ENCODE measurements at regions not wholly inside any gene's neighbourhood (a gene's known extent, or its start where the extent isn't known, plus 50 kb on each side); places are given as distances from the start of the nearest gene placed in this dataset.

DNA sequence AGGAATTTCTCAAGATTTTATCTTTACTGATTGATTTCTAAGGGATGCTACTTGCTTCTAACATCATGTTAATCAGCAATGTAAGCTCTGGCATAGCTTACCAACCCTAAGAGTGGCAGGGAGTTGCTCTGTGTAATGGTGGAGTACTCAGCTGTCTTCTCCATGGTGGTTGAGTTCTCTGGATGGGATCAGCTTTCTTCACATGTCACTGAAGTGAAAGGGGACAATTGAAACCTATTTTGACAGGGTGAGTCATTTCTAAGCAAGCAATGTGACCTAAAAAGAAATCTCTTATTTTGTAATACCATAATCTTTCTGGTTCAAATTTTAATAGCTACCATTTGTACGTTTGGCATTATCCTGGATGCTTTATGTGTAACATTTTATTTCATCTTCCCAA, 430.4 kb downstream of the GJA1 start:
- TF ChIP-seq POLR2AphosphoS5 (IDR thresholded peaks at IDR 0.05; ENCODE audit: low read depth, low read length): no peak
- TF ChIP-seq, protein P1, sequence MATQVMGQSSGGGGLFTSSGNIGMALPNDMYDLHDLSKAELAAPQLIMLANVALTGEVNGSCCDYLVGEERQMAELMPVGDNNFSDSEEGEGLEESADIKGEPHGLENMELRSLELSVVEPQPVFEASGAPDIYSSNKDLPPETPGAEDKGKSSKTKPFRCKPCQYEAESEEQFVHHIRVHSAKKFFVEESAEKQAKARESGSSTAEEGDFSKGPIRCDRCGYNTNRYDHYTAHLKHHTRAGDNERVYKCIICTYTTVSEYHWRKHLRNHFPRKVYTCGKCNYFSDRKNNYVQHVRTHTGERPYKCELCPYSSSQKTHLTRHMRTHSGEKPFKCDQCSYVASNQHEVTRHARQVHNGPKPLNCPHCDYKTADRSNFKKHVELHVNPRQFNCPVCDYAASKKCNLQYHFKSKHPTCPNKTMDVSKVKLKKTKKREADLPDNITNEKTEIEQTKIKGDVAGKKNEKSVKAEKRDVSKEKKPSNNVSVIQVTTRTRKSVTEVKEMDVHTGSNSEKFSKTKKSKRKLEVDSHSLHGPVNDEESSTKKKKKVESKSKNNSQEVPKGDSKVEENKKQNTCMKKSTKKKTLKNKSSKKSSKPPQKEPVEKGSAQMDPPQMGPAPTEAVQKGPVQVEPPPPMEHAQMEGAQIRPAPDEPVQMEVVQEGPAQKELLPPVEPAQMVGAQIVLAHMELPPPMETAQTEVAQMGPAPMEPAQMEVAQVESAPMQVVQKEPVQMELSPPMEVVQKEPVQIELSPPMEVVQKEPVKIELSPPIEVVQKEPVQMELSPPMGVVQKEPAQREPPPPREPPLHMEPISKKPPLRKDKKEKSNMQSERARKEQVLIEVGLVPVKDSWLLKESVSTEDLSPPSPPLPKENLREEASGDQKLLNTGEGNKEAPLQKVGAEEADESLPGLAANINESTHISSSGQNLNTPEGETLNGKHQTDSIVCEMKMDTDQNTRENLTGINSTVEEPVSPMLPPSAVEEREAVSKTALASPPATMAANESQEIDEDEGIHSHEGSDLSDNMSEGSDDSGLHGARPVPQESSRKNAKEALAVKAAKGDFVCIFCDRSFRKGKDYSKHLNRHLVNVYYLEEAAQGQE (IDR thresholded peaks at IDR 0.05; ENCODE audit: insufficient read depth in 1 of 2, low read depth in 2 of 2, low read length in 2 of 2): no peak
- TF ChIP-seq TAF1 (IDR thresholded peaks at IDR 0.05; ENCODE audit: borderline replicate concordance, insufficient read depth, low read length): no peak
- no peak for TF ChIP-seq SIN3A (IDR thresholded peaks at IDR 0.05; ENCODE audit: borderline replicate concordance, insufficient read depth, low read length)
- TF ChIP-seq FOXP2 (optimal IDR thresholded peaks at IDR 0.05; ENCODE audit: borderline replicate concordance, extremely low read depth, extremely low read length, insufficient read depth): no peak

DNA sequence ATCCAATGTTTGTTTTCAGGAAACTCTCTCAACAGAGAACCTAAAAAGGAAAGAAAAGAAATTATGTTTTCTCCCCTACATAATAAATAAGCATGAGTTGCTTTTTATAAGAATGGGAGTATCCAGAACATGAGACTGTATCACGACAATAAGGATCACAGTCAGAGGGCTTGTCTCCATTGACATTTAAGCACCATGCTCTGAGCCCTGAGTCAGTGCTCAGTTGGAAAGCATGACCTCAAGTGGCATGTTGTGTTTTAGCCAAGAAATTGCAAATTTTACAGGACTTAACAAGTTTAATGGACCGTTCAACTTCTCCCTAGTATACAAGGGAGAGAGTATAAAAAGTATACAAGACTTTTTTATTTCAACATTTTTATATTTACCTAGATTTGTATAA, 431.6 kb downstream of the GJA1 start:
- no peak for TF ChIP-seq FOXP2 (optimal IDR thresholded peaks at IDR 0.05; ENCODE audit: borderline replicate concordance, extremely low read depth, extremely low read length, insufficient read depth)
- TF ChIP-seq TAF1 (IDR thresholded peaks at IDR 0.05; ENCODE audit: borderline replicate concordance, insufficient read depth, low read length): no peak
- TF ChIP-seq, protein P1 (IDR thresholded peaks at IDR 0.05; ENCODE audit: insufficient read depth in 1 of 2, low read depth in 2 of 2, low read length in 2 of 2): no peak
- TF ChIP-seq POLR2AphosphoS5 (IDR thresholded peaks at IDR 0.05; ENCODE audit: low read depth, low read length): no peak
- TF ChIP-seq SIN3A (IDR thresholded peaks at IDR 0.05; ENCODE audit: borderline replicate concordance, insufficient read depth, low read length): no peak

DNA sequence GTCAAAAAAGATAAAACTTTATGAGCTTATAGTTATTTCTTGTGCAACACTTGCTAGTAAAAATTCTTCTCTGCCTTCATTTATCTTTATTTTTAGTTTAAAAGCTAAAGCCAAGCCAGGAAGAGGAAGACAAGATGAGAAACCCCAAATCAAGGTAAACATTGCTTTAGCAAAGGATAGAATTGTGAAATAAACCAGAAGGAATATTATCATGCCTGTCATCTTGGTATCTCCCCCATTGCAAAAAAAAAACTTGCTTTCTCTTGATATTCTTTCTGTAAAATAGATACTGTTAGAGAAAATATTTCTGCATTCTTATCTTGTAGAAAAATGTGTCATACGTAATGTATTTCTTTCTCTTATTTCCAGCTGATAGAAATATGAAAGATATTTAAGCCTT, 432.8 kb downstream of the GJA1 start:
- TF ChIP-seq SIN3A (IDR thresholded peaks at IDR 0.05; ENCODE audit: borderline replicate concordance, insufficient read depth, low read length): no peak
- TF ChIP-seq TAF1 (IDR thresholded peaks at IDR 0.05; ENCODE audit: borderline replicate concordance, insufficient read depth, low read length): no peak
- TF ChIP-seq, protein P1 (IDR thresholded peaks at IDR 0.05; ENCODE audit: insufficient read depth in 1 of 2, low read depth in 2 of 2, low read length in 2 of 2): no peak
- TF ChIP-seq POLR2AphosphoS5 (IDR thresholded peaks at IDR 0.05; ENCODE audit: low read depth, low read length): no peak
- TF ChIP-seq FOXP2 (optimal IDR thresholded peaks at IDR 0.05; ENCODE audit: borderline replicate concordance, extremely low read depth, extremely low read length, insufficient read depth): no peak

DNA sequence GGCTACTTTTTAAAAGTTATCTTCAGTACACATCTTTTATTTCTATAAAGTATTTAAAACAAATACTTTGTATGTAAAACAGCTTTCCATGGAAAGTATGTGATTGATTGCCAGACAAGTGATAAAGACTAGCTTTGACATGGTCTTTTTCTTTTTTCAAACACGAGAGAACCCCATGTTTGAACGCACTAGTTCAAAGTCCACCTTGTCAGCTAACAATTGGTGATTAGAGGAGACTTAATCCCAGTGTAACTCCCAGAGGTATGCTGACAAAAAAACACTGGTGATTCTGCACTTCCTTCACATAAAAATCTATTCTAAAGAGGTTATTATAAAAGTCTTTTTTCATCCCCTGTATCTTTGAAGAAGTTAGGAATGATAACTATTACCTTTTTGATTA, 438.1 kb downstream of the GJA1 start:
- no peak for TF ChIP-seq SIN3A (IDR thresholded peaks at IDR 0.05; ENCODE audit: borderline replicate concordance, insufficient read depth, low read length)
- TF ChIP-seq, protein P1 (IDR thresholded peaks at IDR 0.05; ENCODE audit: insufficient read depth in 1 of 2, low read depth in 2 of 2, low read length in 2 of 2): no peak
- no peak for TF ChIP-seq TAF1 (IDR thresholded peaks at IDR 0.05; ENCODE audit: borderline replicate concordance, insufficient read depth, low read length)
- TF ChIP-seq POLR2AphosphoS5 (IDR thresholded peaks at IDR 0.05; ENCODE audit: low read depth, low read length): no peak
- TF ChIP-seq FOXP2 (optimal IDR thresholded peaks at IDR 0.05; ENCODE audit: borderline replicate concordance, extremely low read depth, extremely low read length, insufficient read depth): no peak

DNA sequence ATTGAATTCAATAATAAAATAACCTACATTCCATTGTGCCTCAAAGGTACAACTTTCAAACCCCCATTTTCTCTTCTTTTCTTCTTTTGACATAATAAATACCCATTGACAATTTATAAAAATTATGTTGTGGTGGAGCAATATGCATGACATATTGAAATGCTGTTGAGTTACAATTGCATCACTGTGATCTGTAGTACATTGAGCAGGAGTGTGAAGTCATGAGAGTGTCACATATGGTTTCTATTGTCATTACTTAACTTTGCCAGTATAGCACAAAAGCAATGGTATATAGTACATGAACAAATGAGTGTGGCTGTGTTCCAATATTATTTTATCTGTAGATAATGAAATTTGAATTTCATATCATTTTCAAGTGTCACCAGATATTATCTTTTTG, 441.3 kb downstream of the GJA1 start:
- TF ChIP-seq FOXP2 (optimal IDR thresholded peaks at IDR 0.05; ENCODE audit: borderline replicate concordance, extremely low read depth, extremely low read length, insufficient read depth) (no peak), SIN3A (IDR thresholded peaks at IDR 0.05; ENCODE audit: borderline replicate concordance, insufficient read depth, low read length) (no peak), TAF1 (IDR thresholded peaks at IDR 0.05; ENCODE audit: borderline replicate concordance, insufficient read depth, low read length) (no peak)

Measured in PFSK-1 (cell line).